HG02571 (cell line): ENCODE measurements at regions not wholly inside any gene's neighbourhood (a gene's known extent, or its start where the extent isn't known, plus 50 kb on each side); places are given as distances from the start of the nearest gene placed in this dataset.

ENCODE experiments used
- ATAC-seq: cut with Tn5 transposase; IDR thresholded peaks from one replicate; pipeline ENCODE4 v1.9.1; 2021; ENCODE audit warnings: mild to moderate bottlenecking, moderate library complexity; ENCODE audit not compliant: unreplicated experiment

DNA sequence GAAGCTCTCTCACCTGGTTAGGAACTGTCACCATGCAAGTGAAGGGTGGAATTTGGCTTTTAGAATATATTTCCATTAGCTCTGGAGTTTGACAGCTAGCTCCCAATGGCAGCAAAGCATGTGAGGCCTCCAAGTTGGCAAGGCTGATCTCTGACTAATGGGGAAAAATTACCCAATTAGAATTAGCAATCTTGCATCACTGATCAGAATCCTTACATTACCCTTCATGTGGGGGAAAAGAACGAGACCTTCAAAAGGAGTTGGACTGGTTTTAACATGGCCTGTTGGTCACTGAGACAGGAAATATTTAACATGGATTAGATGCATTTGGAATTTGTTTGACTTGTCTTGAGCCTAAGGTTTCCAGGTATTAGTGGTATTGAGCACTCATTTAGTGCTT, 192.3 kb upstream of the GDNF start:
- ATAC-seq: no peak

DNA sequence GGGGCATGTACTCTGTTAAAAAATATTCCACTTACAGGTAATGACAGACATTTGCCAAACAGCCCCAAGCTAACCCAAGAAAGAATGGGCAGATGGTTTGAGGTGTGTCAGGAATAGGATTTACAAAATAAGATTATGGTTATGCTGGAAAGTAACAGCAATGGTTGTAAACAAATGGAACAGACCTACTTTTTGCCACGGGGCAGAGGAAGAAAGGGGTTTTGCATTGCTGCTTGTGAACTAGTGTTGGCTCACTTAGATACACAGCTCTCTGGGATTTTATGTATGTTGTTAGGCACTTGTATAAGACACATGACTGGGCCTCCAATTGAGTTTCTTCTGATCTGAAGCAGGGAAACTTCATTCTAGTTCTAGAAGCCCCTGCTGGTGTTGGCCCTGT, 191.5 kb upstream of the GDNF start:
- no peak for ATAC-seq

DNA sequence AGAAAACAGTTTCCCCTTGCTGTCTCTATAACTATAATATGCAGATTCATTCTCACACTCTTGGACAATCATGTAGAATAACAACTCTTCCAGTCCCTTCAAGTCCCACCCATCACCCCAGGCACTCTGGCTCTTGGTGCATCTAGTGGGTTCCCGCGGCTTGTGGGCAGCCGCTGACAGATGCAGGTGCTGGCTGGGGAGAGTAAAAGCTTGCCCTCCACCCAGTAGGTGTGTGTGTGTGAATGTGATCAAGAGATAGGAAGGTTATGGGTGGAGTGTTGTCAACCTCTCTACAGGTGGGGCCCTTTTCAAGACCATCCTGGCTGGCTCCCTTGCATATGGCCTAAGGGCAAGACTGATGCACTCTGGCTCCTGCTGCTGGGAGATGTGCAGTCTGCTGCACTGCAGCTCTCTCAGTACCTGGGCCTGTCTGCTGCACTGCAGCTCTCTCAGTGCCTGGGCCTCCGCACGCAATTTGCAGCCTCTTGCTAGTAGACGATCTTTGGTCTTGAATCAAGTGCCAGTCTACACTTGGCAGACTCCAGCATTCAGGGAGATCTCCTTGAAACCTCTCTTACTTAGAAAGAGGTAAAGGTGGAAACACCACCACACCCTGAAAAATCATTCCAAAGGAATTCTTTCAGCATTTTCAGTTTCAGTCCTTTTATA, 189.7 kb upstream of the GDNF start:
- ATAC-seq: no peak

DNA sequence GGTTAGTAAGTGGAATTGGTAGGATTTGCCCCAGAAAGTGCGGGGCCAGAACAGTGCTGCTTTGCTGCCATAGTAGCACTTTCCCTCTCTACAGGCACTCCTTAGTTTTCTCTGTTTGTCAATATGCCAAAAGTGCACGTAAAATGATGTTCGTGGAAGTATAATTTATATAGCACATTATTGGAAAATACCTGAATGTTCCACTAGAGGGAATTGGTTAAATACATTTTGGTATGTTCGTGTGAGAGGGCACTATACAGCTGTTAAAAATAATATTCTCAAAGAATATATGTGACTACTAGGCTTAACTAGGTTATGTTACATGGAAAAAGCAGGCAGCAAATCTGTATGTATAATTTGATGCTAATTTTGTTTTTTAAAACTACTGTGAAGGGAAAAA, 184.0 kb upstream of the GDNF start:
- ATAC-seq: no peak

DNA sequence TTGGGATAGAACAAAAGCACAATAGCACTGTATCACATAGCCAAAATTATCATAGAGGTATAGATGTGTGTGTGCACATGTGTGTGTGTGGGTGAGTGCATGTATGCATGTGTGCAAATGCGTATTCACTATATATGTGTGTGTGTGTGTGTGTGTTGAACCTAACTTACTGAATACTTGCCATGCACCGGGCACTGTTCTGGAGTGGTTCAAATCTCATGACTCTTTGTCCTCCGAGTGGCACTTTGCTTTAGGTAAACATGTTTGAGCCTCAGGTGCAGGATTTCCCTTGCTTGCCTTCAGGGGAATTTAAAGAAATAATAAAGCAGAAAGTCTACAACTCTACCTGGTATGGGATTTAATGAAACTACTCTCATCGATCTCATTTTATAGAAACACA, 183.5 kb upstream of the GDNF start:
- no peak for ATAC-seq

DNA sequence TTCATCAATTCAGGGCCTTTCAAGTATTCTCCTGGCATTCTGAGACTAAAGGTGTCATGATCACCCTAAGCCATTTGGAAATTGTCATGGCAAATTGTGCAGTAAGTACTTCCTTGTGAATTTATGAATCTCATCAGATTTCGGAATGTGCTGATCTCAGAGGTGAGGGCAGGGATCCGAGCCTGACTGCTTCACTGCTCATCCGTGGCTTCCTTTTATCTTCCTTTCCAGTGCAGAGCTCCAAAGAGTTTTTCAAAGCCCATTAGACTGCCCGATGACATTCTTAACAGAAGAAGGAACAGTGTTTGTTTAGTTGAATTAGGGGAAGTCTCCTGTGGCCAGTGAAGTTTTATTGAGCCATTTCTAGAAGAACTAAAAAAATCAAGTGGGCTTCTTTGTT, 182.8 kb upstream of the GDNF start:
- ATAC-seq: no peak

DNA sequence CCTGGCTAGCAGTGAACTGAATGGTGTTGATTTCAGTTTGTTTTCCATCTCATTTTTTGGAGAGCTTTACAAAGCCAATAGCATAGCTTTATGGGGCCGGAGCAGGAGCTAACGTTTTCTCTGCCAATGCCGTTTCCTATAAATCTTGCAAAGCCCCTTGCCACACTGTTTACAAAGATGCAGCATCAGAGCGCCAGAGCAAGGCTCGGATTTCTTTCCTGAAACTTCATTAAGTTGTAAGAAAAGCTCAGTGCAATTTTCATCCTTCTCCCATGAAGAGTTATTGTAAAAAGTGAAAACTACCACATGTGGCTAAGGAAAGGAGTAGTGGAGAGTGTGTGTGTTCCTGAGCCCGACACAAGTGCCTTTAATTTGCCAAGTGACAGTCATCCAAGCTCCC, 178.2 kb upstream of the GDNF start:
- no peak for ATAC-seq

DNA sequence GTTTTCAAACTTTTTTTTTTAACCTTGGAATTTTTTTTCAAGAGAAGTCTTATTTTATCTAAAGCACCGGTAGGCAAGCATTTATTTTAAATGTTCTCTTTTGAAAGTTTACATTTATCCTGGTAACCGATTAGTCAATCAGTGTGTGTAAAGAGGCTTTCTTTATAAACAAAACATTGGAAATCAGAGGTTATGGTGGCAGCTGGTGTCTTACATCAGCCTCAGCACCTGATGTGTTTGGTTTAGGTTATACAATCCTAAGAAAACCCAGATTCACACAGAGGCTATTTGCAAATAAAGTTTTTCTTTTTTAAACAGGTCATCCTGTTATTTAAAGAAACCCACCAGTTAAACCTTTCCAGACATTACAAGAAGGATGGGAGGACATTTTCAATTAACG, 173.3 kb upstream of the GDNF start:
- ATAC-seq: no peak

DNA sequence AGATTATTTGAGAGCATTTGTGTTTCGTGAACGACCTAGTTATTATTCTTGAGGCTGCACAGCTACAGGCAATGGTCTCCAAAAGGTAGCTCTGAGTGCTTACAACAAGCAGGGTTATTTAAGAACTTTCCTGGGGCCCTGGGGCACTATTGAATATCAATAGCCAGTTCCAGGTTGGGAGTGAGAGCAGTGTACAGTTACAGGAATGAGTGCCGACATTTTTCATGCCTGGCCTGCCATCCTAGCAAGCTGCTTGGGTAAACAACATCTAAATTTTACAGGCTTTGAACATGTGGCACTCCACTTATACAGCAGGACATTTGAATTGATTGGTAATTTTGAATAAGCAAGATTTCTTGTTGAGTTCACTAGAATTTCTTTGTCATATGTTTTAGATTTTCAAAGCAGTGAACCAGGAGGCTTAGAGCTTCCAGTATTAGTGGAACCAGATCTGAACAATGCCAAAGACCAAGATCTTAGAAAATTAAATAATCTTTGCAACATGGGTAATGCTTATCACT, 171.9 kb upstream of the GDNF start:
- ATAC-seq: no peak

DNA sequence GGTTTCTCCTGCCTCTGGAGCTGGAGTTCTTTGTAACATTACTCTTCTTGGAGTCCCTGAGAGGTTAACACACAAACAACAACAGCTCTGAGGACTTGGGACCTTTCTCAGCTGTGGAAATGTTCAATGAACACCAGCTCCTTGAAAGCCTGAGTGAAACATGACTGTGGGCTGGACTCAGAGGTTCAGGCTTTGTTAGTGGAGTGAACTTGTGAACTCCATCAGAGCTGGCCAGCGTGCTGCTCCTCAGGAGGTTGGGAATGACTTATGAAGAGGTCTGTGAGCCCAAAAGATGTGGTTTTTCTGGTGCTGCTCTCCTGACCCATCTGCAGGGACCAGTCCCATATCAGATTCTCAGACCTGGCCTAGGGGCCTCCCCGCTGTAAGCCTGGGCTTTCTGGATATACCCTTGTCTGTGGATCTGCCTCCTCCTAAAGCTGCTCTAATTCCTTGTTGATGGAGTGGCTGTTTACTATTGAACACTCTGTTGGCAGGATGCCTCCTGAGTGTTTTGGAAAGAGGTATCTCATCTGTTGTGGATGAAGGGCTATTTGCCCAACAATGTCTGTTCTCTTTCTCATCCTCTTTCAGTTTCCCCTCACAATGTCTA, 170.0 kb upstream of the GDNF start:
- no peak for ATAC-seq

DNA sequence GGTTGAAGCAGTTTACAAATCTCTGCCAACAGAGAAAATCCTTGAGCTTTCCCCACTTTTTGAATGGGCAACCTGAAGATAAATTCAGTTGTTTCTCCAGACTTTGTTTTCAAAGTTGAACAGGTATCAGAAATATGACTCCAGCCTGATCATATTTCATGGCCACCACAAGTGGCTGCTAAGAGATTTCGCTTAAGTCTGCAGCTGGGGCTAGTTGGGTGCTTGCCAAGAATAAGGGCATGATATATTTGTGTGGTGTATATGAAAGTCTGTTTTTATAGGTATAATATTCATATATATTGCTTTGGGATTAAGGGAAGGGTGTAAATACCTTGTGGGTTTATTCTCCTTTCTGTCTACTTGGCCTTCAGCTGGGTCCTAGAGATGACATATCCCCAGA, 168.4 kb upstream of the GDNF start:
- ATAC-seq: no peak

DNA sequence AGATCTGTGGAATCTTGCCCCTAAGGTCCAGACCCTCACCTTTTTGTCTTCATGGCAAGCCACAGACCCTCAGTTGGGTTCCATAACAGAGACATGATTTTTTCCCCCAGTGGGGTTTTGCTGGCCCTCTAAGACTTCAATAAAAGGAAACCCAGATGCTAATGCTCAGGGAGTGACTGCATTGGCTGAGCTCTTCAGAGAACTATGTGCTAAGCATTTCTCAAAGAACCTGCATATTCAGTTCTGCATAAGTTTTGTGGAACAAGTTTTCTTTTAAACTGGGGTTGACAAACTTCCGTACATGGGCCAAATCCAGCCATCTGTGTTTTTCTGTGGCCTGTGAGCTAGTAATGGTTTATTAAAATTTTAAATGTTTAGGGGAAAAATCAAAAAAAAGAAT, 159.8 kb upstream of the GDNF start:
- no peak for ATAC-seq

DNA sequence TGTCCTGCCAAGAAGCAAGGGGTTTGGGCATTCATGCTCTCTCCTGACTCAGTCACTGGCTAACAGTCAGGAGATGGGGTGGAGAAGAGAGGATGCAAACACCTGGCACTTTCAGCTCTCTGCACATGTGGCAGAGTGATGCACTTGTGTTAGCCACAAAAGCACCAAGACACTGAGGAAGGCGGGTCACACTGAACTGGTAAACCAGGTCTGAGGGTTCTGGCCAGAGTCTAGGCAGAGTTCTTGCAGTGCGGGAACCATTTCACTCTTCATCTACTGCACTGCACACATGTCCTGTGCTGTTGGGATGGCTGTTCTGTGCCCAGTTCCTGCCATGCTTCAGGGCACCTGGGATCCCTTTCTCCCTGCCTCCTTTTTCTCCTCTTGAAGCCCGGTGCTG, 157.1 kb upstream of the GDNF start:
- no peak for ATAC-seq

DNA sequence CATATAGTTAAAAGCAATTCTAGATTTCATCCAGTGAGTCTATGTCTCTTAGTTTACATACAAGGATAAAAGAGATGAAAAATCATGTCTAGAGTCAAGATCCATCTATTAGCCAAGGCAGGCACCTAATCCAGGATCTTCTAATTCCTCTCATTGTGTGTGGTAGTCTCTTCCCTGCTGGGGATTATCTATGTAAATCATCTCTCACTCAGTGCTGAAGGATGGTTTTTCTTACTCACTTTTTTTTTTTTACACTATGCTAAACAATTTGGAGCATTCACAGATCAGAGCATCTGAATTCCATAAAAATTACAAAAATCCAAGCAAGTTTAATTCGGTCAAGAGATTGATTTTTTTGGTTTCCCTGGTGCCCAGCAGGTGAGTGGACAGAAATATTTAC, 154.9 kb upstream of the GDNF start:
- ATAC-seq: no peak

DNA sequence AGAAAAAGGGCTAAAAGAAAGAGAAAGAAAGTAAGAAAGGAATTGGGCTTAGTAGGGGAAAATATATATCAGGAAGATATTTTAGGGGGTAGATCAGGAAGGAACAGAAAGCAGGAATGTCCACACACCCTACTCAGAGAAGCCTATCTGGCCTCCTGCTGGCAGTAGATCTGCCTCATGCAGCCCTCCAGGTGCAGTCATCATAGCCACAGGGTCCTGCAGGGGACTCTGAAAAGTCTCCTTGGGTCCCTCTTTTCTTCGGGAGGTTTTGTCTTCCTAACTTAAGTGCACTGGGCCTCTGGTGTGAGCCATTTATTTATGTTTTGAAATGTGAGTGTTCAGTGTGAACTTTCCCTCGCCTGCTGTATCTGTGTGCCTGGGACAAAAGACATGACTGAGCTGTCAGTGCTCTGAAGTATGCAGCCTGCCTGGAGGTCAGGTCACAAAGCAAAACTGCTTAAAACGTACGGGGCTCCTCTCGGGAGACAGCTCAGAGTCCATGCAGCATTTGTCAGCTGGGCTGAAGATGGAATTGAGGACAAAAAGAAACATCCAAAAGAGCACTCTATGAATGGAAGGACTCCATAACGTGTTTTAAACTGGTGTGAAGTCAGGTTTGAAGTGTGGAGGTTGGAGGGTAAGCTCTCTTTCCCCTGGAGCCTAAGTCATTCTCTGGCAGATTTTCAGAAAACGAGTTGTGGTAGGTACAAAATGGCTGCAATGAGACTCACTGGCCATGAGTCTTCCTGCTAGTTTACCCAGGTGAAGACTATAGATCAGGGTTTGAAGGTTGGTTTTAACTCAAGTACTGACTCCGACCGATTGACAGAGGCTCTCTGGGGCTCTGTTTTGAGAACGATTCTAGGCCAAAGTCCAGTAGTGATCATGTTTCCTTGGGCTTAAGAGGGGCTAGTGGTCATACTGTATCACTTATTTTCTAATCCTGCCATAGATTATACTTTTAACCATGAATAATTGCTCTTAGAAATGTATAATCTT, 151.8 kb upstream of the GDNF start:
- ATAC-seq: no peak

DNA sequence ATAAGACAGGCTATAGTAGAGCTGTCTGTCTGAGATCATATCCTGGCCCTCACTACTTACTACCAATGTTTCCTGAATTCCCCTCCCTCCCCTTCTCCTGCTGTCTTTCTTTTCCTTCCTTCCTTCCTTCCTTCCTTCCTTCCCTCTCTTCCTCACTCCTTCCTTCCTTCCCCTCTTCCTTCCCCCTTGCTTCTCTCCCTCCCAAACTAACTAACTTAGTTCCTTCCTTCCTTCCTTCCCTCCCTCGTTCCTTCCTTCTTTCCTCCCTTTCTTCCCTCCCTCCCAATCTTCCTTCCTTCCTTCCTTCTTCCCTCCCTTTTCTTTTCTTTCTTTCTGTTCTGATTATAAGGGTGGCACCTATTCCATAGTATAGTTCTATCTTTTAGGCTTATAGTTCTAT, 150.0 kb upstream of the GDNF start:
- no peak for ATAC-seq

DNA sequence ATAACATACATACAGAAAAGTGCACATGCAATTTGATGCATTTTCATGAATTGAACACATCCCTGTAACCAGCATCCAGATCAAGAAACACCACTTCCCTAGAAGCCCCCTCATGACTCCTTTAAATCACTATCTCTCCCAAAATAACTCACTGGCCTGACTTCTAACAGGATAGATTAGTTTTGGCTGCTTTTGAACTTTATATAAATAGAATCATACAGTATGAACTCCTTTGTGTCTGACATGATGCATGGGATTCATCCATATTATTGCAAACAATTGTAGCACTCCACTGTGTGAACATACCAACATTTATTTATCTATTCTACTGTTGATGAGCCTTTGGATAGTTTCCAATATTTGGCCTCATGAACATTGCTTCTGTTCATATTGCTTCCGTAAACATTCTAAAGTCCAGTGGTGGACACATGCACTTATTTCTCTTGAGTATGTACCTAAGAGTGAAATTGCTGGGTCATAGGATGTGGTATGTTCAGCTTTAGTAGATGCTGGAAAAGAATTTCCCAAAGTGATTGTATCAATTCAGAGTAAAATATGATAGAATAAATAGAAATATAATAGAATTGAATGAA, 148.7 kb upstream of the GDNF start:
- ATAC-seq: no peak

DNA sequence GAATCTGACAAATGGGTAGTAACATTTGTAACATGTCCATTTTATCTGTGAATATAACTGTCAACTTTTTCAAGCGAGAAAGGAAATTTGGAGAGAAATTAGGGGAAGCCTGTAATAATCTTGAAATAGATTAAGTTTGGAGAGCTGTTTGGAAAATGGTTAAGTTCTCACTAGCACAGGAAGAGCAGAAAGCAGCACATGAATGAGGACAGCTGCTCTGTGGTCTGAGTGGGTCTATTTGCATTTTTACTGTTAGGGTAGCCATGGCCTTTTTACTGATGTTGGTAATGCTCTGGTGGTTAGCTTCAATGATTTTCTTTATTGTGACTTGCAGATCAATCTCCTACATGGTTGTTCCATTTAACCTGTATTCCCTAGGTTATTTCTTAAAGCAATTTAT, 144.5 kb upstream of the GDNF start:
- ATAC-seq: no peak

DNA sequence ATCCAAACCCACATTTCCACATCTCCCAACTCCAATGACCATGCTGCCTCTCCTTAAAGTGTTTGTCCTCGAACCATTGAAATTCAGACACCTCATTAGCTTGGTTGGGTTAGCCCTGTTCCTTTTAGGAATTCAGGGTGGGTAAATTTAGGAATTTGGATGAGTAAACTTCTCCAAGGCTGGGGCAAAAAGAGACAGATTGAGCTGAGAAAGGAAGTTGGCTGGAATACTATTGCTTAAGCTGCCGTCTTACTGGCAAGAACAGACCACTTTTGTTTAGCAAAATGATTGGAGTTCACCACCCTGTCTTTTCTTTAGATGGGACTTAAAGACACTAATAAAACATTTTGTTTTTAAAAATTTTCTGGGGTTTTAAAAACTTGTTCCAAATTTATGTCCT, 143.6 kb upstream of the GDNF start:
- ATAC-seq: no peak

DNA sequence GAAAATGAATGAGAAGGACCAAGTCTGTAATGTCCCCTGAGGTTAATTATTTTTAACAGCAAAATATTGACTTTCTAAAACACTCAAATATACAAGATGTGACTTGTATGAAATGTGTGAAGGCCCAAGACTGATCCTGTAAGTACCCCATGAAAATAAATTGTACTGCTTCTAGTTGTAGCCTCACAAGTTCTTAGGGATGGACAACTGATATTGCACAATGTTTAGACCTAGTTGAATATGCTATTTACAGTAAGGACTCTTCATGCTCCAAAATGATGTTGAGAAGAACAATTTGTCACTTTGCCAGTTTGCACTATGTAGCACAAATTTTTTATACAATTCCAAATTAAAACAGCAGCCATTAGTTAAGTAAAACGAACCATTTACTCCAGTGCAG, 139.7 kb upstream of the GDNF start:
- ATAC-seq: no peak

DNA sequence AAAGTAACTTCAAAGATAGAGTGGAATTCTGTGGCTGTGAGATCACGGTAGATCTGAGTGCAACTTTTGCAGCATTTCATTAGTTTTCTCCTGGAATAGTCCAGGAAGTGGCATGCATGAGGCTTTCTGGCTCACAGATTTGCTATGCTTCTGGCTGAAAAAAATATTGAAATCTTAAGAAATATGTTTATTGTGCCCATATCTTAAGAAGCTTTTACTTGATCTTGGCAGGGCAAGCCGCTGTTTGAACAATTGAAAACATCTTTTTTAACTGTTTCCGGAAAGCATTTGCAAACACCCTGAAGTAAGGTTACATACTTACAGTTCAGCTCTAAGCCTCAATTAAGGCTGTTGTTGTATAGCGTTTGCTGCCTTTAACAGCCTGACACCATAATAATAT, 135.7 kb upstream of the GDNF start:
- no peak for ATAC-seq
